ENCODE measurements at regions not wholly inside any gene's neighbourhood (a gene's known extent, or its start where the extent isn't known, plus 50 kb on each side); places are given as distances from the start of the nearest gene placed in this dataset.

- DNase-seq = no peak
- peaks cover 8% of the 10 kb centered on the region for H3K27me3 Mint-ChIP-seq (ENCODE audit: low read depth, poor library complexity)
- peaks cover 14% of the 10 kb centered on the region for H3K4me1 Mint-ChIP-seq
- no peak overlapping the region for H3K27ac Mint-ChIP-seq
- TF ChIP-seq, protein P1, sequence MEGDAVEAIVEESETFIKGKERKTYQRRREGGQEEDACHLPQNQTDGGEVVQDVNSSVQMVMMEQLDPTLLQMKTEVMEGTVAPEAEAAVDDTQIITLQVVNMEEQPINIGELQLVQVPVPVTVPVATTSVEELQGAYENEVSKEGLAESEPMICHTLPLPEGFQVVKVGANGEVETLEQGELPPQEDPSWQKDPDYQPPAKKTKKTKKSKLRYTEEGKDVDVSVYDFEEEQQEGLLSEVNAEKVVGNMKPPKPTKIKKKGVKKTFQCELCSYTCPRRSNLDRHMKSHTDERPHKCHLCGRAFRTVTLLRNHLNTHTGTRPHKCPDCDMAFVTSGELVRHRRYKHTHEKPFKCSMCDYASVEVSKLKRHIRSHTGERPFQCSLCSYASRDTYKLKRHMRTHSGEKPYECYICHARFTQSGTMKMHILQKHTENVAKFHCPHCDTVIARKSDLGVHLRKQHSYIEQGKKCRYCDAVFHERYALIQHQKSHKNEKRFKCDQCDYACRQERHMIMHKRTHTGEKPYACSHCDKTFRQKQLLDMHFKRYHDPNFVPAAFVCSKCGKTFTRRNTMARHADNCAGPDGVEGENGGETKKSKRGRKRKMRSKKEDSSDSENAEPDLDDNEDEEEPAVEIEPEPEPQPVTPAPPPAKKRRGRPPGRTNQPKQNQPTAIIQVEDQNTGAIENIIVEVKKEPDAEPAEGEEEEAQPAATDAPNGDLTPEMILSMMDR (IDR thresholded peaks at IDR 0.05) = no peak
- no peaks in the 10 kb centered on the region for H3K36me3 Mint-ChIP-seq (ENCODE audit: low read depth)
- no peak overlapping the region for H3K4me3 Mint-ChIP-seq
- H3K9me3 Mint-ChIP-seq = no peaks in the 10 kb centered on the region
Measured at GRCh38 chr1:194102607-194103006, 916.2 kb upstream of the B3GALT2 start.

- H3K4me3 Mint-ChIP-seq = no peak overlapping the region
- H3K27ac Mint-ChIP-seq = no peak overlapping the region
- TF ChIP-seq, protein P1 (IDR thresholded peaks at IDR 0.05) = no peak
- no peaks in the 10 kb centered on the region for H3K4me1 Mint-ChIP-seq
- H3K9me3 Mint-ChIP-seq = no peaks in the 10 kb centered on the region
- H3K36me3 Mint-ChIP-seq (ENCODE audit: low read depth) = no peaks in the 10 kb centered on the region
- DNase-seq = no peak
- peaks cover 3% of the 10 kb centered on the region for H3K27me3 Mint-ChIP-seq (ENCODE audit: low read depth, poor library complexity)
Measured at GRCh38 chr1:194084755-194085154, 898.3 kb upstream of the B3GALT2 start.

DNA sequence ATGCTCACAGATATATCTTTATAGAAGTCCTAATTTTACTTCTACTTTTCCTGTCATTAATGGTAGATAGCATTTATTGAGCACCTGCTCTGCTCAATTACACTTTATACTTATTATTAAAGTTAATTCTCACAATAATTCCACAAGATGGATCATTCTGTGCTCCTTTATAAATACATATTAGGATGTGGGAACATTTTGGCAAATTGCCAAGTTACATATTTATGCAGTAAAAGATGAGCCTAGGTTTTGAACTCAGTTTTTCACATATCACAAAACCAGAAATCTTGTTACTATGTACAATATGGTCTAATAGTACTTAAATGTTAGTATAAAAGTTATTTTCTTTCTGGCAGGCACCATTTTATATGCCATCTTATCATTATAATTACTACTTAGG, 895.0 kb upstream of the B3GALT2 start:
- DNase-seq = no peak
- no peaks in the 10 kb centered on the region for H3K4me1 Mint-ChIP-seq
- H3K9me3 Mint-ChIP-seq = peaks cover 11% of the 10 kb centered on the region
- peaks cover 3% of the 10 kb centered on the region for H3K27me3 Mint-ChIP-seq (ENCODE audit: low read depth, poor library complexity)
- H3K27ac Mint-ChIP-seq = no peak overlapping the region
- no peaks in the 10 kb centered on the region for H3K36me3 Mint-ChIP-seq (ENCODE audit: low read depth)
- TF ChIP-seq, protein P1 (IDR thresholded peaks at IDR 0.05) = no peak
- H3K4me3 Mint-ChIP-seq = no peak overlapping the region

GRCh38 chr1:194080826-194081225, 894.4 kb upstream of the B3GALT2 start:
- no peak for DNase-seq
- Mint-ChIP-seq H3K27ac (no peak overlapping the region), H3K9me3 (peaks cover 15% of the 10 kb centered on the region), H3K4me3 (no peak overlapping the region), H3K36me3 (ENCODE audit: low read depth) (no peaks in the 10 kb centered on the region), H3K4me1 (no peaks in the 10 kb centered on the region), H3K27me3 (ENCODE audit: low read depth, poor library complexity) (peaks cover 3% of the 10 kb centered on the region)
- TF ChIP-seq, protein P1 (IDR thresholded peaks at IDR 0.05) = no peak

GRCh38 chr1:194078765-194079164, 892.4 kb upstream of the B3GALT2 start:
- Mint-ChIP-seq H3K27me3 (ENCODE audit: low read depth, poor library complexity) (peaks cover 3% of the 10 kb centered on the region), H3K4me1 (peaks cover 8% of the 10 kb centered on the region), H3K27ac (no peak overlapping the region), H3K4me3 (no peak overlapping the region), H3K9me3 (peaks cover 15% of the 10 kb centered on the region), H3K36me3 (ENCODE audit: low read depth) (no peaks in the 10 kb centered on the region)
- DNase-seq = no peak
- TF ChIP-seq, protein P1 (IDR thresholded peaks at IDR 0.05) = no peak

- peaks cover 15% of the 10 kb centered on the region for H3K9me3 Mint-ChIP-seq
Measured at GRCh38 chr1:194076646-194077045, 890.2 kb upstream of the B3GALT2 start.

More at GRCh38 chr1:194076646-194077045, 890.2 kb upstream of the B3GALT2 start:
- DNase-seq = no peak
- TF ChIP-seq, protein P1 (IDR thresholded peaks at IDR 0.05) = no peak
- Mint-ChIP-seq H3K4me3 (no peak overlapping the region), H3K27ac (peak overlapping the region; percentile 71), H3K27me3 (ENCODE audit: low read depth, poor library complexity) (no peaks in the 10 kb centered on the region), H3K36me3 (ENCODE audit: low read depth) (no peaks in the 10 kb centered on the region), H3K4me1 (peaks cover 10% of the 10 kb centered on the region)
